ENCODE measurements at regions not wholly inside any gene's neighbourhood (a gene's known extent, or its start where the extent isn't known, plus 50 kb on each side); places are given as distances from the start of the nearest gene placed in this dataset.

GRCh38 chr2:62283147-62283546 is 87.2 kb downstream of the B3GNT2 start:
- no peak for TF ChIP-seq CTCF (IDR thresholded peaks at IDR 0.05; ENCODE audit: low read depth, low read length, missing input control)
- no peak for TF ChIP-seq JUND (IDR thresholded peaks at IDR 0.05)
- TF ChIP-seq HNF4A (conservative IDR thresholded peaks at IDR 0.05), result no peak
- no peak for TF ChIP-seq TAF1 (conservative IDR thresholded peaks at IDR 0.05)
- TF ChIP-seq MAX (IDR thresholded peaks at IDR 0.05), result no peak
- no peak for TF ChIP-seq RAD21 (IDR thresholded peaks at IDR 0.05)
- TF ChIP-seq GABPA (IDR thresholded peaks at IDR 0.05 in 1 of 2, conservative IDR thresholded peaks at IDR 0.05 in 1 of 2), result no peak
- no peak for TF ChIP-seq ZBTB33 (IDR thresholded peaks at IDR 0.05)
- TF ChIP-seq EGR1 (IDR thresholded peaks at IDR 0.05; ENCODE audit: low read depth in 2 of 2), result no peak
- no peak for TF ChIP-seq SP1 (IDR thresholded peaks at IDR 0.05)
- no peak for TF ChIP-seq REST (IDR thresholded peaks at IDR 0.05)
- no peak for TF ChIP-seq HNF4G (IDR thresholded peaks at IDR 0.05)
- TF ChIP-seq YY1 (IDR thresholded peaks at IDR 0.05), result no peak
- TF ChIP-seq, protein P1, sequence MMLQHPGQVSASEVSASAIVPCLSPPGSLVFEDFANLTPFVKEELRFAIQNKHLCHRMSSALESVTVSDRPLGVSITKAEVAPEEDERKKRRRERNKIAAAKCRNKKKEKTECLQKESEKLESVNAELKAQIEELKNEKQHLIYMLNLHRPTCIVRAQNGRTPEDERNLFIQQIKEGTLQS (IDR thresholded peaks at IDR 0.05), result no peak

Measured in liver (tissue), 3 donors.